Mammary epithelial cell (primary cell): ENCODE measurements at regions not wholly inside any gene's neighbourhood (a gene's known extent, or its start where the extent isn't known, plus 50 kb on each side); places are given as distances from the start of the nearest gene placed in this dataset.

ENCODE experiments used
- CTCF ChIP-seq, 2 donors: IDR thresholded peaks in 1 of 2; conservative IDR thresholded peaks in 1 of 2; 2 replicates each; pipeline ENCODE4 v1.5.1; 2011 to 2012; ENCODE audit warnings: inconsistent platforms in 2 of 2, low read length in 2 of 2, mild to moderate bottlenecking in 2 of 2, control low read depth in 1 of 2, low read depth in 1 of 2; ENCODE audit not compliant: insufficient read depth in 1 of 2; ENCODE audit errors: extremely low read depth in 1 of 2
- EZH2 ChIP-seq: IDR thresholded peaks from 2 replicates; pipeline ENCODE4 v1.6.1; 2012; ENCODE audit warnings: low read length, inconsistent platforms, borderline replicate concordance

GRCh38 chr15:79172801-79173460, 82.4 kb upstream of the RASGRF1 start:
- no peak for TF ChIP-seq CTCF (conservative IDR thresholded peaks at IDR 0.05 in 1 of 2, IDR thresholded peaks at IDR 0.05 in 1 of 2; ENCODE audit: extremely low read depth in 1 of 2, insufficient read depth in 1 of 2, low read depth in 1 of 2, low read length in 2 of 2)
- TF ChIP-seq EZH2, result no peak
